K562 (cell line): ENCODE measurements at regions not wholly inside any gene's neighbourhood (a gene's known extent, or its start where the extent isn't known, plus 50 kb on each side); places are given as distances from the start of the nearest gene placed in this dataset.

Source experiments
- ATAC-seq: fragments of 200-7000 bp; cut with Tn5 transposase; 3 replicates; pipeline ENCODE4 v1.9.1; 2020; ENCODE audit warnings: moderate library complexity
- BruUV-seq: library from RNA; stranded (reverse); fragments of 400-500 nt; replicated peaks from 2 replicates; lab custom pipeline; 2021; lab: Mats Ljungman, UMichigan
- CTCF ChIA-PET: fragments of 300-600 bp; formaldehyde crosslinking; extraction: SDS; loops from one replicate; lab custom pipeline; 2021; ENCODE audit warnings: low intra/inter-chr PET ratio; lab: Yijun Ruan, JAX
- POLR2A ChIA-PET: fragments of 300-600, 350-650 bp; sonication (Branson Sonifier 250); formaldehyde crosslinking; extraction: SDS; loops from one replicate; lab custom pipeline; 2021; ENCODE audit warnings: antibody characterized with exemption, inconsistent platforms; lab: Yijun Ruan, JAX
- DNase-seq, 4 experiments: peaks; one replicate each; pipeline versions ENCODE4 v3.0.0 to v3.0.0-alpha.2; 2011 to 2018; ENCODE audit warnings: low spot score in 3 of 4, mixed read lengths in 3 of 4; ENCODE audit errors: extremely low read depth in 1 of 4
- FAIRE-seq: peaks from 2 replicates; lab custom pipeline; 2011; peaks lifted over from hg19 to GRCh38; lab: Jason Lieb, UNC
- H2AFZ ChIP-seq: 2 replicates; pipeline ENCODE4 v1.6.0; 2011; ENCODE audit warnings: low read depth, low read length, control low read depth, inconsistent platforms
- H3K27ac ChIP-seq: fragments of 200-600 bp; 3 replicates; pipeline ENCODE4 v1.8.0; 2011; ENCODE audit warnings: low read depth, mild to moderate bottlenecking, control low read depth, inconsistent platforms, low read length, moderate library complexity, mixed read lengths; ENCODE audit errors: extremely low read depth
- H3K27me3 ChIP-seq, 2 experiments: fragments of 300-600 bp in 1 of 2; 2 replicates in 1 of 2; 3 replicates in 1 of 2; pipeline versions ENCODE4 v1.6.0 to v1.8.0; 2011; ENCODE audit warnings: inconsistent platforms in 2 of 2, low read length in 2 of 2, mild to moderate bottlenecking in 1 of 2, mixed read lengths in 1 of 2, moderate library complexity in 1 of 2; ENCODE audit not compliant: control insufficient read depth in 2 of 2, insufficient read depth in 2 of 2
- H3K36me3 ChIP-seq: fragments of 300-600 bp; 3 replicates; pipeline ENCODE4 v1.8.0; 2011; ENCODE audit warnings: mild to moderate bottlenecking, low read length, inconsistent platforms; ENCODE audit not compliant: control insufficient read depth, insufficient read depth
- H3K4me1 ChIP-seq, 2 experiments: fragments of 200-600 bp in 1 of 2; replicated peaks in 1 of 2; 2 replicates in 1 of 2; 3 replicates in 1 of 2; pipeline versions ENCODE4 v1.5.1 to v1.8.0; 2011; ENCODE audit warnings: inconsistent platforms in 2 of 2, low read length in 2 of 2, mild to moderate bottlenecking in 1 of 2, mixed read lengths in 1 of 2, moderate library complexity in 1 of 2; ENCODE audit not compliant: control insufficient read depth in 2 of 2, insufficient read depth in 2 of 2
- H3K4me2 ChIP-seq: 2 replicates; pipeline ENCODE4 v1.6.1; 2011; ENCODE audit warnings: low read length, control low read depth, inconsistent platforms, mixed read lengths; ENCODE audit not compliant: insufficient read depth
- H3K4me3 ChIP-seq: fragments of 200-600 bp; sonication (generic), shearing (Covaris generic); 2 replicates; pipeline ENCODE4 v1.5.1; 2016; ENCODE audit warnings: control low read depth, inconsistent platforms
- H3K79me2 ChIP-seq: fragments of 200-600 bp; 3 replicates; pipeline ENCODE4 v1.8.0; 2011; ENCODE audit warnings: low read length, inconsistent platforms; ENCODE audit not compliant: control insufficient read depth, insufficient read depth
- H3K9ac ChIP-seq, 2 experiments: 2 replicates each; pipeline versions ENCODE4 v1.6.0 to v1.6.1; 2011; ENCODE audit warnings: low read depth in 2 of 2, low read length in 2 of 2, control low read depth in 1 of 2, inconsistent platforms in 1 of 2, mild to moderate bottlenecking in 1 of 2, mixed read lengths in 1 of 2; ENCODE audit not compliant: insufficient read depth in 1 of 2
- H3K9me1 ChIP-seq: one replicate; pipeline ENCODE4 v1.6.0; 2011; ENCODE audit warnings: inconsistent platforms, mild to moderate bottlenecking, low read length, moderate library complexity; ENCODE audit not compliant: control insufficient read depth, insufficient read depth
- H3K9me3 ChIP-seq: replicated peaks from 2 replicates; pipeline ENCODE4 v1.5.1; 2011; ENCODE audit warnings: low read depth, low read length, inconsistent platforms; ENCODE audit not compliant: control insufficient read depth, insufficient read depth
- H4K20me1 ChIP-seq: replicated peaks from 2 replicates; pipeline ENCODE4 v1.6.1; 2011; ENCODE audit warnings: low read length, inconsistent platforms, mixed read lengths; ENCODE audit not compliant: control insufficient read depth, insufficient read depth
- ZBTB33 ChIP-seq: sonication (generic); formaldehyde crosslinking; IDR thresholded peaks from 2 replicates; pipeline ENCODE4 v1.8.1; 2023; ENCODE audit warnings: mild to moderate bottlenecking, missing genetic modification reagents
- ZFP30 ChIP-seq: fragments of 250-450 bp; sonication (Bioruptor Pico); IDR thresholded peaks from 2 replicates; pipeline ENCODE4 v1.8.0; 2022; ENCODE audit warnings: moderate library complexity, mild to moderate bottlenecking, inconsistent platforms, borderline replicate concordance
- WGBS: fragments of 100-300 bp; shearing (Covaris generic); methylation state at CpG from one replicate; pipeline ENCODE4 v1.1.6; 2016; ENCODE audit warnings: low coverage, mixed read lengths; ENCODE audit not compliant: insufficient coverage; ENCODE audit errors: missing lambda C conversion rate; 5-methylcytosine and 5-hydroxymethylcytosine counted together
- in situ Hi-C: fragments of 300-500 bp; cut with MboI; formaldehyde crosslinking; loops from 4 replicates; pipeline ENCODE4 v1.15.0; 2018; ENCODE audit warnings: inconsistent platforms, mixed read lengths
- intact Hi-C: fragments of 100-400 bp; cut with micrococcal nuclease; formaldehyde crosslinking; loops from 2 replicates; pipeline ENCODE4 v1.14.2; 2022

GRCh38 chr2:104447831-104448434 is 406.0 kb upstream of the POU3F3 start:
- CTCF ChIA-PET: no interaction called here

More at GRCh38 chr2:104447831-104448434, 406.0 kb upstream of the POU3F3 start:
- POLR2A ChIA-PET: no interaction called here
- no peak overlapping the region for H3K9ac ChIP-seq
- no peak for TF ChIP-seq ZFP30 (CRISPR knock-in tag)
- no peak for TF ChIP-seq ZBTB33 (CRISPR knock-in tag)
- TF ChIP-seq, all 486 proteins: peak for 0
- Histone ChIP-seq H3K4me2 (no peak overlapping the region), H4K20me1 (no peaks in the 10 kb centered on the region), H3K4me1 (no peaks in the 10 kb centered on the region), H2AFZ (no peak overlapping the region), H3K36me3 (no peaks in the 10 kb centered on the region), H3K27me3 (no peaks in the 10 kb centered on the region), H3K4me3 (no peak overlapping the region), H3K9me3 (no peaks in the 10 kb centered on the region), H3K79me2 (no peaks in the 10 kb centered on the region), H3K27ac (no peak overlapping the region), H3K9me1 (no peaks in the 10 kb centered on the region)
- no peak for ATAC-seq
- no TSS peak for BruUV-seq
- WGBS: 0% methylated on average over 2 of the region's 2 CpGs
- in situ Hi-C loops: no loop called here
- intact Hi-C loops: no loop called here
- no peak for FAIRE-seq
- no peak for DNase-seq
